CD4-positive, alpha-beta T cell (primary cell): ENCODE measurements at regions not wholly inside any gene's neighbourhood (a gene's known extent, or its start where the extent isn't known, plus 50 kb on each side); places are given as distances from the start of the nearest gene placed in this dataset.

Experiments
- ATAC-seq: fragments of 200-7000 bp; cut with Tn5 transposase; one replicate; pipeline ENCODE4 v1.10.0; 2022; ENCODE audit warnings: mild to moderate bottlenecking; ENCODE audit not compliant: poor library complexity
- CTCF ChIA-PET: fragments of 350-600 bp; sonication (Branson Sonifier 250); formaldehyde crosslinking; loops from one replicate; lab custom pipeline; 2021; ENCODE audit warnings: antibody characterized with exemption, inconsistent platforms; lab: Charles Lee
- POLR2A ChIA-PET: fragments of 350-600 bp; sonication (Branson Sonifier 250); formaldehyde crosslinking; loops from one replicate; lab custom pipeline; 2021; ENCODE audit warnings: antibody characterized with exemption, inconsistent platforms; lab: Charles Lee
- DNase-seq, 14 experiments: peaks; one replicate each; pipeline ENCODE4 v3.0.0-alpha.2; 2013 to 2020; ENCODE audit warnings: mixed read lengths in 2 of 14
- H3K27ac ChIP-seq, 2 donors: one replicate each; pipeline versions ENCODE4 v1.5.1 to v1.7.0; 2013; ENCODE audit warnings: low read length in 2 of 2, low read depth in 1 of 2, mild to moderate bottlenecking in 1 of 2
- H3K27me3 ChIP-seq, 2 experiments: 1 replicate in 1 of 2; 2 replicates in 1 of 2; pipeline versions ENCODE4 v1.6.1 to v1.7.0; 2013; ENCODE audit warnings: low read length in 2 of 2, control low read depth in 1 of 2, mild to moderate bottlenecking in 1 of 2, moderate library complexity in 1 of 2; ENCODE audit not compliant: insufficient read depth in 2 of 2, control insufficient read depth in 1 of 2
- H3K36me3 ChIP-seq: one replicate; pipeline ENCODE4 v1.6.1; 2013; ENCODE audit warnings: low read length, control low read depth; ENCODE audit not compliant: insufficient read depth
- H3K4me1 ChIP-seq: one replicate; pipeline ENCODE4 v1.6.1; 2013; ENCODE audit warnings: low read length, control low read depth; ENCODE audit not compliant: insufficient read depth
- H3K4me3 ChIP-seq: one replicate; pipeline ENCODE4 v1.5.1; 2013; ENCODE audit warnings: mild to moderate bottlenecking, low read length, moderate library complexity
- H3K9me3 ChIP-seq, 2 experiments: 1 replicate in 1 of 2; 2 replicates in 1 of 2; pipeline versions ENCODE4 v1.6.1 to v1.7.0; 2013; ENCODE audit warnings: low read length in 2 of 2, mild to moderate bottlenecking in 2 of 2, control low read depth in 1 of 2, moderate library complexity in 1 of 2; ENCODE audit not compliant: control insufficient read depth in 1 of 2, insufficient read depth in 1 of 2
- H3K27ac Mint-ChIP-seq: one replicate; pipeline ENCODE4 v1.8.0; 2020; ENCODE audit warnings: mixed read lengths
- H3K27me3 Mint-ChIP-seq: one replicate; pipeline ENCODE4 v1.8.0; 2021; ENCODE audit warnings: mixed read lengths
- H3K36me3 Mint-ChIP-seq: one replicate; pipeline ENCODE4 v1.8.0; 2021; ENCODE audit warnings: low read depth, mixed read lengths
- H3K4me1 Mint-ChIP-seq: one replicate; pipeline ENCODE4 v1.8.0; 2021; ENCODE audit warnings: low read depth, mixed read lengths
- H3K4me3 Mint-ChIP-seq: one replicate; pipeline ENCODE4 v1.8.0; 2020; ENCODE audit warnings: mild to moderate bottlenecking, mixed read lengths
- H3K9me3 Mint-ChIP-seq: one replicate; pipeline ENCODE4 v1.8.0; 2020; ENCODE audit warnings: mixed read lengths
- CTCF ChIP-seq: fragments of 200-600 bp; IDR thresholded peaks from one replicate; pipeline ENCODE4 v1.8.0; 2022; ENCODE audit warnings: antibody characterized with exemption, mild to moderate bottlenecking
- intact Hi-C, 2 experiments: fragments of 100-400 bp; cut with DNase I in 1 of 2; cut with micrococcal nuclease in 1 of 2; formaldehyde crosslinking; loops; one replicate each; pipeline versions ENCODE4 v1.15.1 to v1.9.0; 2023 to 2025; cut with DNase I, micrococcal nuclease

GRCh38 chr1:115893545-115893944 is 52.6 kb upstream of the NHLH2 start:
- H3K27ac Mint-ChIP-seq, result no peak overlapping the region
- intact Hi-C loops, result no loop called here

GRCh38 chr1:115898020-115898419 is 57.1 kb upstream of the NHLH2 start:
- Histone ChIP-seq H3K4me3 (no peak overlapping the region), H3K4me1 (no peaks in the 10 kb centered on the region), H3K27me3 (no peaks in the 10 kb centered on the region), H3K9me3 (no peaks in the 10 kb centered on the region), H3K36me3 (no peaks in the 10 kb centered on the region), H3K27ac (no peak overlapping the region)
- DNase-seq (no peak), ATAC-seq (no peak)
- H3K27ac Mint-ChIP-seq, result no peak overlapping the region
- no peaks in the 10 kb centered on the region for H3K36me3 Mint-ChIP-seq
- H3K9me3 Mint-ChIP-seq, result no peaks in the 10 kb centered on the region
- ChIA-PET CTCF (no interaction called here), POLR2A (no interaction called here)
- no peak for TF ChIP-seq CTCF
- intact Hi-C loops, result no loop called here
- H3K4me3 Mint-ChIP-seq, result no peak overlapping the region
- H3K27me3 Mint-ChIP-seq, result peaks cover 3% of the 10 kb centered on the region
- H3K4me1 Mint-ChIP-seq, result no peaks in the 10 kb centered on the region

More at GRCh38 chr1:115893545-115893944, 52.6 kb upstream of the NHLH2 start:
- Mint-ChIP-seq H3K27me3 (no peaks in the 10 kb centered on the region), H3K4me1 (no peaks in the 10 kb centered on the region), H3K4me3 (no peak overlapping the region), H3K36me3 (no peaks in the 10 kb centered on the region), H3K9me3 (no peaks in the 10 kb centered on the region)
- Histone ChIP-seq H3K27me3 (no peaks in the 10 kb centered on the region), H3K4me3 (no peak overlapping the region), H3K9me3 (no peaks in the 10 kb centered on the region), H3K27ac (no peak overlapping the region), H3K36me3 (no peaks in the 10 kb centered on the region), H3K4me1 (no peaks in the 10 kb centered on the region)
- TF ChIP-seq CTCF, result no peak
- ChIA-PET CTCF (no interaction called here), POLR2A (no interaction called here)
- DNase-seq (no peak), ATAC-seq (no peak)

- Mint-ChIP-seq H3K9me3 (no peaks in the 10 kb centered on the region), H3K27ac (no peak overlapping the region), H3K27me3 (peaks cover 3% of the 10 kb centered on the region), H3K4me1 (no peaks in the 10 kb centered on the region), H3K36me3 (no peaks in the 10 kb centered on the region), H3K4me3 (no peak overlapping the region)
- ATAC-seq (no peak), DNase-seq (no peak)
- intact Hi-C loops, result no loop called here
- no peaks in the 10 kb centered on the region for H3K9me3 ChIP-seq
- CTCF ChIA-PET, result no interaction called here
- no peaks in the 10 kb centered on the region for H3K27me3 ChIP-seq
- H3K36me3 ChIP-seq, result no peaks in the 10 kb centered on the region
- no peak for TF ChIP-seq CTCF
- no peak overlapping the region for H3K27ac ChIP-seq
- H3K4me3 ChIP-seq, result no peak overlapping the region
- H3K4me1 ChIP-seq, result no peaks in the 10 kb centered on the region
- POLR2A ChIA-PET, result no interaction called here
Measured at GRCh38 chr1:115900856-115901255, 59.9 kb upstream of the NHLH2 start.
